CD14-positive monocyte (primary cell): ENCODE measurements at regions not wholly inside any gene's neighbourhood (a gene's known extent, or its start where the extent isn't known, plus 50 kb on each side); places are given as distances from the start of the nearest gene placed in this dataset.
"Not testable (repeated sequence)": the region's sequence is repeated elsewhere in the genome, so short reads cannot be mapped to it uniquely, and the experiment has no call there.

Source experiments
- DNase-seq, 3 donors: peaks; one replicate each; pipeline ENCODE4 v3.0.0-alpha.2; 2011 to 2022
- H2AFZ ChIP-seq: 2 replicates; pipeline ENCODE4 v1.6.0; 2012; ENCODE audit warnings: mild to moderate bottlenecking, low read depth, low read length, inconsistent platforms; ENCODE audit not compliant: insufficient read depth, poor library complexity, severe bottlenecking
- H3K27ac ChIP-seq, 2 donors: 1 replicate in 1 of 2; 2 replicates in 1 of 2; pipeline ENCODE4 v1.5.1; 2012 to 2013; ENCODE audit warnings: low read length in 2 of 2, control low read depth in 1 of 2, inconsistent platforms in 1 of 2, low read depth in 1 of 2, mild to moderate bottlenecking in 1 of 2
- H3K27me3 ChIP-seq, 2 donors: one replicate each; pipeline versions ENCODE4 v1.6.0 to v1.6.1; 2011 to 2013; ENCODE audit warnings: low read length in 2 of 2; ENCODE audit not compliant: control insufficient read depth in 2 of 2, insufficient read depth in 2 of 2
- H3K36me3 ChIP-seq, 2 donors: replicated peaks in 1 of 2; 1 replicate in 1 of 2; 2 replicates in 1 of 2; pipeline versions ENCODE4 v1.5.1 to v1.6.1; 2012 to 2013; ENCODE audit warnings: low read length in 2 of 2, control low read depth in 1 of 2, inconsistent platforms in 1 of 2, mild to moderate bottlenecking in 1 of 2; ENCODE audit not compliant: insufficient read depth in 2 of 2, control insufficient read depth in 1 of 2
- H3K4me1 ChIP-seq, 2 donors: 1 replicate in 1 of 2; 2 replicates in 1 of 2; pipeline versions ENCODE4 v1.5.1 to v1.6.1; 2012 to 2013; ENCODE audit warnings: low read length in 2 of 2, control low read depth in 1 of 2, inconsistent platforms in 1 of 2, mild to moderate bottlenecking in 1 of 2, moderate library complexity in 1 of 2; ENCODE audit not compliant: insufficient read depth in 2 of 2, control insufficient read depth in 1 of 2
- H3K4me2 ChIP-seq: replicated peaks from 2 replicates; pipeline ENCODE3; 2012; ENCODE audit warnings: low read length, moderate library complexity, mild to moderate bottlenecking; ENCODE audit not compliant: poor library complexity, severe bottlenecking; ENCODE audit errors: extremely low read depth
- H3K4me3 ChIP-seq, 3 experiments: fragments of 200-600 bp in 1 of 3; sonication (generic) in 1 of 3; replicated peaks in 1 of 3; 1 replicate in 2 of 3; 2 replicates in 1 of 3; pipeline ENCODE4 v1.5.1; 2011 to 2013; ENCODE audit warnings: low read length in 3 of 3, mild to moderate bottlenecking in 3 of 3, control low read depth in 2 of 3, low read depth in 2 of 3, inconsistent platforms in 1 of 3, moderate library complexity in 1 of 3
- H3K79me2 ChIP-seq: 2 replicates; pipeline ENCODE4 v1.6.0; 2012; ENCODE audit warnings: mild to moderate bottlenecking, control low read depth, inconsistent platforms, low read length, moderate library complexity; ENCODE audit not compliant: insufficient read depth
- H3K9ac ChIP-seq: 2 replicates; pipeline ENCODE4 v1.6.0; 2017; ENCODE audit warnings: low read length, mild to moderate bottlenecking; ENCODE audit not compliant: insufficient read depth, poor library complexity, severe bottlenecking
- H3K9me3 ChIP-seq, 2 donors: replicated peaks in 1 of 2; 1 replicate in 1 of 2; 2 replicates in 1 of 2; pipeline versions ENCODE4 v1.5.1 to v1.6.1; 2012 to 2013; ENCODE audit warnings: low read length in 2 of 2, control low read depth in 1 of 2; ENCODE audit not compliant: control insufficient read depth in 1 of 2, insufficient read depth in 1 of 2
- H4K20me1 ChIP-seq: 2 replicates; pipeline ENCODE4 v1.6.0; 2012; ENCODE audit warnings: mild to moderate bottlenecking, low read length, control low read depth, moderate library complexity; ENCODE audit not compliant: insufficient read depth
- H3K27ac Mint-ChIP-seq, 7 donors: one replicate each; pipeline ENCODE4 v1.8.0; 2020; ENCODE audit warnings: mild to moderate bottlenecking in 7 of 7, mixed read lengths in 7 of 7, moderate library complexity in 6 of 7, inconsistent platforms in 2 of 7
- H3K27me3 Mint-ChIP-seq, 3 donors: one replicate each; pipeline ENCODE4 v1.8.0; 2021 to 2022; ENCODE audit warnings: low read depth in 3 of 3, mild to moderate bottlenecking in 3 of 3, mixed read lengths in 3 of 3, moderate library complexity in 3 of 3, inconsistent platforms in 1 of 3
- H3K36me3 Mint-ChIP-seq, 2 donors: one replicate each; pipeline ENCODE4 v1.8.0; 2020; ENCODE audit warnings: mixed read lengths in 2 of 2, inconsistent platforms in 1 of 2, mild to moderate bottlenecking in 1 of 2
- H3K4me1 Mint-ChIP-seq: one replicate; pipeline ENCODE4 v1.8.0; 2020; ENCODE audit warnings: mild to moderate bottlenecking, mixed read lengths
- H3K4me3 Mint-ChIP-seq, 2 donors: one replicate each; pipeline ENCODE4 v1.8.0; 2020; ENCODE audit warnings: mild to moderate bottlenecking in 2 of 2, mixed read lengths in 2 of 2, moderate library complexity in 1 of 2
- H3K9me3 Mint-ChIP-seq, 7 donors: one replicate each; pipeline ENCODE4 v1.8.0; 2020 to 2022; ENCODE audit warnings: mixed read lengths in 7 of 7, mild to moderate bottlenecking in 6 of 7, moderate library complexity in 6 of 7, inconsistent platforms in 2 of 7
- CTCF ChIP-seq: fragments of 200-600 bp; IDR thresholded peaks from one replicate; pipeline ENCODE4 v1.8.0; 2022; ENCODE audit warnings: antibody characterized with exemption, mild to moderate bottlenecking
- WGBS: methylation state at CpG from one replicate; pipeline ENCODE4 v1.1.5; 2013; ENCODE audit warnings: missing lambda C conversion rate; ENCODE audit not compliant: insufficient coverage; 5-methylcytosine and 5-hydroxymethylcytosine counted together
- intact Hi-C, 2 donors: fragments of 100-400 bp; cut with micrococcal nuclease; formaldehyde crosslinking; loops; one replicate each; pipeline versions ENCODE4 v1.15.0 to v1.15.1; 2023

- Histone ChIP-seq H3K79me2 (no peaks in the 10 kb centered on the region), H3K4me2 (no peak overlapping the region), H4K20me1 (no peaks in the 10 kb centered on the region), H3K27me3 (no peaks in the 10 kb centered on the region), H3K36me3 (no peaks in the 10 kb centered on the region), H3K9ac (no peak overlapping the region), H3K27ac (no peak overlapping the region), H3K4me3 (no peak overlapping the region), H3K4me1 (no peaks in the 10 kb centered on the region), H2AFZ (no peak overlapping the region), H3K9me3 (no peaks in the 10 kb centered on the region)
- Mint-ChIP-seq H3K9me3 (no peaks in the 10 kb centered on the region), H3K27me3 (no peaks in the 10 kb centered on the region), H3K4me1 (no peaks in the 10 kb centered on the region), H3K4me3 (no peak overlapping the region), H3K27ac (peak overlapping the region in 1 of 7 donors; percentile 17), H3K36me3 (no peaks in the 10 kb centered on the region)
- intact Hi-C loops = no loop called here
- no peak for TF ChIP-seq CTCF
- no peak for DNase-seq
- 91% methylated on average over 13 of the region's 15 CpGs for WGBS
These were observed 150.6 kb downstream of the MYCN start for GRCh38 chr2:16090650-16091575.

GRCh38 chr2:16089491-16089890, 149.1 kb downstream of the MYCN start:
- DNase-seq, H3K4me2 ChIP-seq, intact Hi-C loops, H3K9ac ChIP-seq, H3K79me2 ChIP-seq, H3K36me3 ChIP-seq, H3K36me3 Mint-ChIP-seq, H3K4me1 Mint-ChIP-seq, H3K27ac ChIP-seq, H3K4me3 Mint-ChIP-seq, H3K4me3 ChIP-seq, H3K9me3 ChIP-seq, H3K27me3 ChIP-seq, H3K27ac Mint-ChIP-seq, H3K9me3 Mint-ChIP-seq, H4K20me1 ChIP-seq, H3K27me3 Mint-ChIP-seq, H2AFZ ChIP-seq, H3K4me1 ChIP-seq: not testable (repeated sequence)
- 40% methylated on average over 2 of the region's 7 CpGs for WGBS
